HG02642 (cell line): ENCODE measurements at regions not wholly inside any gene's neighbourhood (a gene's known extent, or its start where the extent isn't known, plus 50 kb on each side); places are given as distances from the start of the nearest gene placed in this dataset.

Experiments
- ATAC-seq: cut with Tn5 transposase; IDR thresholded peaks from one replicate; pipeline ENCODE4 v1.9.1; 2021; ENCODE audit warnings: mild to moderate bottlenecking; ENCODE audit not compliant: unreplicated experiment, poor library complexity

- ATAC-seq, result no peak
Observed at GRCh38 chrX:39896951-39897740, 200.6 kb downstream of the BCOR start.

DNA sequence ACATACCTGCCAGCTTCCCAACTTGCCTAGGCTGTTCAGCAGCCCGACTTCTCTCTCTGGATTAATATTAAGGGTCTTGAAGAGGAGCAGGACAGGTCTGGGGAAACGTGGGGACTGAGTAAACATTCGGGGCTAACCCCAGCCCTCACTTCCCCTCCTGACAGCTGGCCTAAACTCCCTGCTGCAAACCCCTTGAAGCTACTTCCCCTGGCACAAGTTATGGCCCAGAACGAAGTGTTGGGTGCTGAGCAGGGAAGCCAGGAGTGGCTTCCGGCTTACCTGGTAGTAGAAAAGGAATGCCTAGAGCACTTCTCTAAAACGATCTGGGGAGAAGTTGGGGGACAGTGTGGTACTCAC, 200.0 kb downstream of the BCOR start:
- no peak for ATAC-seq

- ATAC-seq, result no peak
Observed at GRCh38 chrX:39898147-39898546, 199.6 kb downstream of the BCOR start.

DNA sequence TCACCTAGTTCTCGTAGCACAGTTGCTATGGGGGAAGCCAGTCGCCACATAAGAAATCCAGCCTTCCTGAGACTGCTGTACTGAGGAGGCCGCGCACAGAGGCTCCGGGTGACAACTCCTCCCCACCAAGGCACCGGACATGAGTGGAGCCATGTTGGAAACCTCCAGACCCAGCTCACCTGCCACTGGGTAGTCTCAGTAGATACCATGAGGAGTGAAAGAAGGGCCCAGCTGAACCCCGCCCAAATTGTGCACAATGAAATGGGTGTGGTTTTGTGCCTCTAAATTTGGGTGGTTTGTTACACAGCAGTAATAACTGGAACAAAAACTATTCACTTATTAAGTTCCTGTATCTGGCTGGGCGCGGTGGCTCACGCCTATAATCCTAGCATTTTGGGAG, 198.7 kb downstream of the BCOR start:
- no peak for ATAC-seq

GRCh38 chrX:39899856-39900776, 197.6 kb downstream of the BCOR start:
- ATAC-seq, result no peak

- no peak for ATAC-seq
Observed at GRCh38 chrX:39900777-39901170, 197.0 kb downstream of the BCOR start.

DNA sequence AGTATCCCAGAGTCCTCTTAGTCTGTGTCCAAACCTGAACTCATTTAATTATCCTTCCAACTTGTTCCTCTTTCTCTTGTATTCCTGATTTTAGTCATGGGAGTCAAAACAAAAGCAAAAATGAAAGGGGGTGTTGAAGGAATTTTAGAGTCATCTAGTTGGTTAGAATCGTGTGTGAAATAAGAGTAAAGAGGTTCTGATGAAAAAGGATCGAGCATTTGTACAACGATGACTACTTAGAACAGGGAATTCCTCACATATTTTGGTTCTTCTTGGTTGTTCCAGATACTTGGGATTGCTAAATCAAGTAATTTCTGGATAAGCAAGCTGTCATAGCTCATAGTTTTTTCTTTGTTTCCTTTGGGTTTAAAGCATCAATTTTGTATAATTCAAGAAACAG, 194.4 kb downstream of the BCOR start:
- ATAC-seq, result no peak

DNA sequence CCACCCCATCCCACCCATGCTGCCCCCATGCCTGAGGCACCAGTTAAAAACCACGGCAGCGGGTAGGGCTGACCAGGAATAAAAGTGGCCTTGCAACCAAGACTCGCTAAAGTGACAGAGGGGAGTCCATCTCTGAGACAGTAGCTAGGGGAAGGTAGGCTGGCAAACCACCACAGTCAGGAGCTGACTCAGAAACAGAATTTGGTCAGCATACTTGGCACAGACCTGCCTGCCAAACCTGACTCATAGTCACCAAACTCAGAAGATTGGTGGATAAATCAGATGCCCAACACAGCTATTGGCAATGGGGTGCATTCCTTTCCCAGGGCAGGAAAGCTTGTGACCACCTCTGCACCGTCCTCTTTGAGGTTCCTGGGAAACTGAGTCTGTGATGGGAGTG, 193.8 kb downstream of the BCOR start:
- ATAC-seq, result no peak

DNA sequence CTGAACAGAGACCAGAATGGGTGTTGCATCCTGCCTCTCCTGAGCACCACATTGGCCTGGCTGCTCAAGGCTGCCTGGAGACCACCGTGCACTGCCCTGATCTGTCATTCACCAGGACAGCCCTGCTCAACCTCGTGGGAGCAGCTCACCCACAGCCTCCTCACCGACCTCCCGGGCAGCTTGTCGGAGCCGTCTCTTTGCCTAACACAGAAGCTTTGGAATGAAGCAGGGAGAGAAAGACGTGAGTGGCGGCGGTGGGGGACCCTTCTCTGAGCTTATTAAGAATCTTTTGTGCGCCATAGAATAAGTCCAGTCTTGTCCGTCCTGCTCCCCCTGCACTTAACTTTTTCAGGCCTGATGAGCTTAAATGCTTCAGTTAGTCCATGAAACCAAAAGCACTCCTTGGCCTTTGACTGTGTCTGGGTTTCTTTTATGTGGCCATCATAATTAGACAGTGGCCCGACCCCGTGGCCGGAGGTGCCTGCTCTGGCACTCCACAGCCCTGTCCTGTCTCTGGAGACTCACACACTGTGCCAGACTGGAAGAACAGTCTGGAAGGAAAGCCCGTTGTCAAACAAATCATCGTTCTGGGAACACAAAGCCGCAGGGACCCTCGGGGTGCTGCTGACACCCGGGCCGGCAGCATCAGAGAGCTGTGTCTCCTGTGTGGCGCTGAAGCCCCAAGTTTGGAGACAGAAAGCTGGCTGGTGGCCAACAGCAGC, 192.8 kb downstream of the BCOR start:
- ATAC-seq, result no peak

- ATAC-seq, result no peak
Observed at GRCh38 chrX:39905538-39905891, 192.2 kb downstream of the BCOR start.

- no peak for ATAC-seq
Observed at GRCh38 chrX:39905946-39906345, 191.8 kb downstream of the BCOR start.

DNA sequence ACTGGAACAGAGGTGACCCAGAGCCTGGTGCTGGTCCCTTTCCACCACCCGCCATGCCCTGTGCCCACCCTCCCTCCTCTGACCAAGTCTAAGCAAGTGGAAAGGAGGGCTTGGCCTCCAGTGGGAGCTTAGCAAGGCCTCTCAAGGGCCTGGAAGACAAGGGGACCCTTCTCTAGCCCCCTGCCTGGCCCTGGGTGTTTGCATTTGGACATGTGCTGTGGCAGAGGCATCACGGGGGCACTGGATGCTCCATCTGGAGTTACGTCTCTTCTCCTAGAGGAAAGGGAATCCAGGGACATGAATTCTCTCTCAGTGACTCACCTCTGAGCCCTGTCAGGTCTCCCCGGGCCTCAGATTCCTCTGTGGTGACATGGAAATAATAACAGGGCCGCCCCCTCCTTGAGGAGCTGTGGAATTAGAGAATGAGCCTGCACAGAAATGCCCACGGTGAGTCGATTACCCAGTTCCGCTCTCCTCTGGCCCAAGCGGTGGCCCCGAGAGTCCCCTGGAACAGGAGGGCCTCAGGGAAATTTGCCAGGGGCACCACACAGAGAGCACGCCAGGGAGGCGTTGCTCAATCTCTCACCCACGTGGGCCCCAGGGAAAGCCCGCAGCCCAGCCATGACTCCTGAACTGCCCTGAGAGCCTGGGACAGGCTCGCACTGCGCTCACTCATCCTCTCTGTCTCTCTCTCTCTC, 189.6 kb downstream of the BCOR start:
- ATAC-seq, result no peak

- ATAC-seq, result no peak
Observed at GRCh38 chrX:39909996-39910395, 187.8 kb downstream of the BCOR start.

DNA sequence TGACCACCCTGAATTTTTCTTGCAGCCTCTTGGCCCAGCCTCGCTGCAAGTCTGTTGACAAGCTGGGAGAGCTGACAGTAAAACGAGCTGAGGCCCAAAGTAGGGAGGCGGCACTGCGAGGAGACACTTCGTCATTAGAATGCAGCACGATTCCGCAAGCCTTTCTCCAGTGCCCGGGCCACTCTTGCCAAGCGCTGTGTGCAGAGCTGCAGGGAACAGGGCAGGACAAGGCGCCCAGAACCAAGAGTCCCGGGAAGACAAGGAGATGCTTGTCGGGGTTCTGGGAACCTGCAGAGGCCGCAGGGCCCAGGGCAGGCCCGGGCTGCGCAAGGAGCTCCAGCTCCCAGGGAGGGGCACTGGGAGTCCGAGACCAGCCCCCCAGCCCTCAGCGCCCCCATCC, 187.1 kb downstream of the BCOR start:
- ATAC-seq, result no peak

GRCh38 chrX:39911278-39911897, 186.4 kb downstream of the BCOR start:
- no peak for ATAC-seq

- no peak for ATAC-seq
Observed at GRCh38 chrX:39912126-39912525, 185.6 kb downstream of the BCOR start.

GRCh38 chrX:39915081-39915480, 182.7 kb downstream of the BCOR start:
- ATAC-seq, result no peak

DNA sequence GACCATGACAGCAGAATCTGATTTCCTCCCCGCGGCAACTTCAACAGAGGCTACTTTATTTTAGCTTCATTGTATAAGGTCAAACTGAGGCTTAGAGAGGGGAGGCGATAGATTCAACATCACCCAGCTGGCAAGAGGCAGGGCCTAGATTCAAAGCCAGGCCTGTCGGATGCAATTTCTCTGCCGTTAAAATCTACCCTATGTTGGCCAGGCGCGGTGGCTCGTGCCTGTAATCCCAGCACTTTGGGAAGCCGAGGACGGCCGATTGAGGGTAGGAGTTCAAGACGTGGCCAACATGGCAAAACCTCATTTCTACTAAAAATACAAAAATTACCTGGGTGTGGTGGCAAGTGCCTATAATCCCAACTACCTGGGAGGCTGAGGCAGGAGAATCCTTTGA, 182.2 kb downstream of the BCOR start:
- ATAC-seq, result no peak

- ATAC-seq, result no peak
Observed at GRCh38 chrX:39921838-39922237, 175.9 kb downstream of the BCOR start.

GRCh38 chrX:39922488-39922887, 175.3 kb downstream of the BCOR start:
- ATAC-seq, result no peak
